SK-N-MC (cell line): ENCODE measurements at regions not wholly inside any gene's neighbourhood (a gene's known extent, or its start where the extent isn't known, plus 50 kb on each side); places are given as distances from the start of the nearest gene placed in this dataset.

Experiments used
- EZH2 ChIP-seq: fragments of 200-600 bp; sonication (generic); IDR thresholded peaks from one replicate; pipeline ENCODE4 v1.6.1; 2017; ENCODE audit warnings: antibody characterized with exemption
- FOXP2 ChIP-seq: optimal IDR thresholded peaks from 2 replicates; pipeline ENCODE3; 2011; ENCODE audit warnings: mild to moderate bottlenecking, moderate library complexity; ENCODE audit not compliant: insufficient read depth; ENCODE audit errors: extremely low read length, control extremely low read depth
- POLR2AphosphoS5 ChIP-seq: IDR thresholded peaks from 2 replicates; pipeline ENCODE4 v1.6.1; 2012; ENCODE audit warnings: mild to moderate bottlenecking, low read depth, low read length, borderline replicate concordance

- TF ChIP-seq POLR2AphosphoS5 (no peak), EZH2 (no peak), FOXP2 (no peak)
Observed at GRCh38 chr15:95202569-95203349, 971.4 kb downstream of the MCTP2 start.
